ENCODE measurements at regions not wholly inside any gene's neighbourhood (a gene's known extent, or its start where the extent isn't known, plus 50 kb on each side); places are given as distances from the start of the nearest gene placed in this dataset.

DNA sequence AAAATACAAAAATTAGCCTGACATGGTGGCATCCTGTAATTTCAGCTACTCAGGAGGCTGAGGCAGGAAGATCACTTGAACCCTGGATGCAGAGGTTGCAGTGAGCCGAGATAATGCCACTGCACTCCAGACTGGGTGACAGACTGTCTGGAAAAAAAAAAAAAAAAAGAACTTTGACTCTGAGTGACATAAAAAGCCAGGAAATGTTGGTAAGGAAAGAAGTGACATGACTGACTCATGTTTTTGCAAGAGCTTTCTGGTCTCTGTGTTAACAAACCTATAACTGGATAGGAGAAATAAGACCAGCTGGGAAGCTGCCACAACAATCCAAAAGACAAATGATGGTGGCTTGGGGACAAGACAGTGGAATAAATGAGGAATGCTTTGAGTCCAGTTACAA is 272.1 kb downstream of the HINT1 start:
- H3K4me1 Mint-ChIP-seq (ENCODE audit: low read depth), result no peaks in the 10 kb centered on the region
- Histone ChIP-seq H3K4me1 (ENCODE audit: insufficient read depth, low read length) (no peaks in the 10 kb centered on the region), H3K27me3 (ENCODE audit: control insufficient read depth in 1 of 2, insufficient read depth in 2 of 2, low read length in 2 of 2) (peaks cover 0 to 5% of the 10 kb centered on the region in 2 experiments), H3K9me3 (ENCODE audit: control insufficient read depth in 1 of 2, insufficient read depth in 1 of 2, low read length in 2 of 2) (peaks cover 0 to 5% of the 10 kb centered on the region in 2 experiments), H3K27ac (ENCODE audit: low read depth in 1 of 2, low read length in 2 of 2) (no peak overlapping the region), H3K4me3 (ENCODE audit: low read length) (no peak overlapping the region), H3K36me3 (ENCODE audit: insufficient read depth, low read length) (no peaks in the 10 kb centered on the region)
- H3K36me3 Mint-ChIP-seq (ENCODE audit: low read depth), result no peaks in the 10 kb centered on the region
- ATAC-seq (ENCODE audit: poor library complexity), result no peak
- TF ChIP-seq, protein P1, sequence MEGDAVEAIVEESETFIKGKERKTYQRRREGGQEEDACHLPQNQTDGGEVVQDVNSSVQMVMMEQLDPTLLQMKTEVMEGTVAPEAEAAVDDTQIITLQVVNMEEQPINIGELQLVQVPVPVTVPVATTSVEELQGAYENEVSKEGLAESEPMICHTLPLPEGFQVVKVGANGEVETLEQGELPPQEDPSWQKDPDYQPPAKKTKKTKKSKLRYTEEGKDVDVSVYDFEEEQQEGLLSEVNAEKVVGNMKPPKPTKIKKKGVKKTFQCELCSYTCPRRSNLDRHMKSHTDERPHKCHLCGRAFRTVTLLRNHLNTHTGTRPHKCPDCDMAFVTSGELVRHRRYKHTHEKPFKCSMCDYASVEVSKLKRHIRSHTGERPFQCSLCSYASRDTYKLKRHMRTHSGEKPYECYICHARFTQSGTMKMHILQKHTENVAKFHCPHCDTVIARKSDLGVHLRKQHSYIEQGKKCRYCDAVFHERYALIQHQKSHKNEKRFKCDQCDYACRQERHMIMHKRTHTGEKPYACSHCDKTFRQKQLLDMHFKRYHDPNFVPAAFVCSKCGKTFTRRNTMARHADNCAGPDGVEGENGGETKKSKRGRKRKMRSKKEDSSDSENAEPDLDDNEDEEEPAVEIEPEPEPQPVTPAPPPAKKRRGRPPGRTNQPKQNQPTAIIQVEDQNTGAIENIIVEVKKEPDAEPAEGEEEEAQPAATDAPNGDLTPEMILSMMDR (IDR thresholded peaks at IDR 0.05), result no peak
- POLR2A ChIA-PET, result no interaction called here
- no peak overlapping the region for H3K27ac Mint-ChIP-seq
- no peak overlapping the region for H3K4me3 Mint-ChIP-seq
- peaks cover 49% of the 10 kb centered on the region for H3K27me3 Mint-ChIP-seq
- DNase-seq, result no peak
- intact Hi-C loops (cut with DNase I, micrococcal nuclease), result no loop called here
- no peaks in the 10 kb centered on the region for H3K9me3 Mint-ChIP-seq
- CTCF ChIA-PET, result no interaction called here

DNA sequence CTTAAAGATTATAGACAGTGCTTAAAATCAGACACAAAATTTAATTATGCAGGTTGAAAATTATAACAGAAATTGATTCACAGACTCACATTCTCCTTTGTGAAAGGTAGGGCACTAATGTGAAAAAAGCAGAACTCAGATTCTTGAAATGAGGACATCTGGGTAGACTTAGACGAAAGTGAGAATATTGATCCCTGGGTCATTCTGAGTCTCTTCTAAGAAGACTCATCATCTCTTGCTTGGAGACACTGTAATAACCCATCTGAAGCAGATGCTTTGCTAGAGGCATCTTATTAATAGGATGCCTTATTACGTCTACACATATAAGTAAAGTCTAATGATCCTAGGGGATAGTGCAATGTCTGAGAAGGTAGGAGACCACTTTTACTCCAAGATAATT is 274.4 kb downstream of the HINT1 start:
- Mint-ChIP-seq H3K36me3 (ENCODE audit: low read depth) (no peaks in the 10 kb centered on the region), H3K27ac (no peak overlapping the region), H3K9me3 (no peaks in the 10 kb centered on the region), H3K4me1 (ENCODE audit: low read depth) (peaks cover 7% of the 10 kb centered on the region), H3K27me3 (peaks cover 43% of the 10 kb centered on the region), H3K4me3 (no peak overlapping the region)
- TF ChIP-seq, protein P1 (IDR thresholded peaks at IDR 0.05), result no peak
- DNase-seq (no peak), ATAC-seq (ENCODE audit: poor library complexity) (no peak)
- H3K4me3 ChIP-seq (ENCODE audit: low read length), result no peak overlapping the region
- CTCF ChIA-PET, result no interaction called here
- peaks cover 0 to 5% of the 10 kb centered on the region in 2 experiments for H3K27me3 ChIP-seq (ENCODE audit: control insufficient read depth in 1 of 2, insufficient read depth in 2 of 2, low read length in 2 of 2)
- H3K9me3 ChIP-seq (ENCODE audit: control insufficient read depth in 1 of 2, insufficient read depth in 1 of 2, low read length in 2 of 2), result no peaks in the 10 kb centered on the region
- POLR2A ChIA-PET, result no interaction called here
- no peaks in the 10 kb centered on the region for H3K4me1 ChIP-seq (ENCODE audit: insufficient read depth, low read length)
- no peak overlapping the region for H3K27ac ChIP-seq (ENCODE audit: low read depth in 1 of 2, low read length in 2 of 2)
- H3K36me3 ChIP-seq (ENCODE audit: insufficient read depth, low read length), result no peaks in the 10 kb centered on the region
- intact Hi-C loops (cut with DNase I, micrococcal nuclease), result no loop called here

DNA sequence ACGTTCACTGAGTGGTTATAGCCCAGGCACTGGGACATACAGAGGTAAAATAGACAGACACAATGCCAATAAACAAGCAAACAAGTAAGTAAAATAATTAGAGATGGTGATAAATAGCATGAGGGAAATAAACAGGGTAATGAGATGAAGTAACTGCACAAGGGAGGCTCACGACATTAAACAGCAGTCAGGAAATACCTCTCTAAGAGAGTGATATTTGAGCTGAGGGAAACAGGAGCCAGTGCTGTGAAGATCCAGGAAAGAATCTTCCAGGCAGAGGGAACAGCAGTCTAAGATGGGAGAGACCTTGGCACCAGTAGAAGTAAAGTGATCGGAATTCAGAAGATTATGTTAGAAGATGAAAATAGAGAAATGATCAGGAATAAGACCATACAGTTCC is 279.4 kb downstream of the HINT1 start:
- TF ChIP-seq, protein P1 (IDR thresholded peaks at IDR 0.05), result no peak
- Mint-ChIP-seq H3K4me3 (no peak overlapping the region), H3K9me3 (no peaks in the 10 kb centered on the region), H3K36me3 (ENCODE audit: low read depth) (no peaks in the 10 kb centered on the region), H3K27ac (no peak overlapping the region), H3K27me3 (peaks cover 17% of the 10 kb centered on the region), H3K4me1 (ENCODE audit: low read depth) (peaks cover 7% of the 10 kb centered on the region)
- POLR2A ChIA-PET, result no interaction called here
- H3K27ac ChIP-seq (ENCODE audit: low read depth in 1 of 2, low read length in 2 of 2), result no peak overlapping the region
- no peak overlapping the region for H3K4me3 ChIP-seq (ENCODE audit: low read length)
- H3K36me3 ChIP-seq (ENCODE audit: insufficient read depth, low read length), result no peaks in the 10 kb centered on the region
- no peaks in the 10 kb centered on the region for H3K9me3 ChIP-seq (ENCODE audit: control insufficient read depth in 1 of 2, insufficient read depth in 1 of 2, low read length in 2 of 2)
- intact Hi-C loops (cut with DNase I, micrococcal nuclease), result no loop called here
- H3K4me1 ChIP-seq (ENCODE audit: insufficient read depth, low read length), result no peaks in the 10 kb centered on the region
- no peak for ATAC-seq (ENCODE audit: poor library complexity)
- no peaks in the 10 kb centered on the region for H3K27me3 ChIP-seq (ENCODE audit: control insufficient read depth in 1 of 2, insufficient read depth in 2 of 2, low read length in 2 of 2)
- DNase-seq, result no peak
- CTCF ChIA-PET, result no interaction called here
